Neural progenitor cell (in vitro differentiated cells): ENCODE measurements at regions not wholly inside any gene's neighbourhood (a gene's known extent, or its start where the extent isn't known, plus 50 kb on each side); places are given as distances from the start of the nearest gene placed in this dataset.

Source experiments
- DNase-seq: peaks from one replicate; pipeline ENCODE4 v3.0.0-alpha.2; 2016; ENCODE audit warnings: low spot score
- H2AFZ ChIP-seq: fragments of 200-600 bp; sonication (generic); replicated peaks from 2 replicates; pipeline ENCODE4 v1.6.1; 2016; ENCODE audit warnings: antibody characterized with exemption
- H3F3A ChIP-seq: fragments of 200-600 bp; sonication (generic); 2 replicates; pipeline ENCODE4 v1.6.1; 2016; ENCODE audit warnings: antibody characterized with exemption, low read depth
- H3K27ac ChIP-seq: fragments of 200-600 bp; sonication (generic); 2 replicates; pipeline ENCODE4 v1.5.1; 2016; ENCODE audit warnings: mild to moderate bottlenecking
- H3K27me3 ChIP-seq: fragments of 200-600 bp; sonication (generic); 2 replicates; pipeline ENCODE4 v1.6.1; 2016; ENCODE audit warnings: mild to moderate bottlenecking, moderate library complexity
- H3K36me3 ChIP-seq: fragments of 200-600 bp; sonication (generic); 2 replicates; pipeline ENCODE4 v1.5.1; 2016
- H3K4me1 ChIP-seq: fragments of 200-600 bp; sonication (generic); 2 replicates; pipeline ENCODE4 v1.6.1; 2016; ENCODE audit warnings: mixed run types
- H3K4me2 ChIP-seq: fragments of 200-600 bp; sonication (generic); 2 replicates; pipeline ENCODE4 v1.6.1; 2016
- H3K4me3 ChIP-seq: fragments of 200-600 bp; sonication (generic); 2 replicates; pipeline ENCODE4 v1.5.1; 2016
- H3K79me2 ChIP-seq: fragments of 200-600 bp; sonication (generic); 2 replicates; pipeline ENCODE4 v1.6.1; 2016; ENCODE audit warnings: low read depth
- H3K9ac ChIP-seq: fragments of 200-600 bp; sonication (generic); 2 replicates; pipeline ENCODE4 v1.6.1; 2016
- H3K9me3 ChIP-seq: fragments of 200-600 bp; sonication (generic); 2 replicates; pipeline ENCODE4 v1.5.1; 2016; ENCODE audit warnings: low read depth
- H4K20me1 ChIP-seq: fragments of 200-600 bp; sonication (generic); 2 replicates; pipeline ENCODE4 v1.6.1; 2016; ENCODE audit warnings: low read depth
- H3K27ac Mint-ChIP-seq: 3 replicates; pipeline ENCODE4 v1.8.0; 2021; ENCODE audit warnings: mixed read lengths
- H3K27me3 Mint-ChIP-seq: 2 replicates; pipeline ENCODE4 v1.8.0; 2022; ENCODE audit warnings: low read depth, mild to moderate bottlenecking, inconsistent platforms, moderate library complexity, mixed read lengths; ENCODE audit not compliant: insufficient read depth
- H3K36me3 Mint-ChIP-seq: 3 replicates; pipeline ENCODE4 v1.8.0; 2021; ENCODE audit warnings: mixed read lengths
- H3K4me1 Mint-ChIP-seq: 3 replicates; pipeline ENCODE4 v1.8.0; 2021; ENCODE audit warnings: mixed read lengths
- H3K4me3 Mint-ChIP-seq: 3 replicates; pipeline ENCODE4 v1.8.0; 2021; ENCODE audit warnings: mild to moderate bottlenecking, moderate library complexity, mixed read lengths
- H3K9me3 Mint-ChIP-seq: 3 replicates; pipeline ENCODE4 v1.8.0; 2020; ENCODE audit warnings: mixed read lengths
- CTCF ChIP-seq: fragments of 200-600 bp; sonication (generic); IDR thresholded peaks from 2 replicates; pipeline ENCODE4 v1.5.1; 2017; ENCODE audit warnings: antibody characterized with exemption, mild to moderate bottlenecking
- EZH2 ChIP-seq: fragments of 200-600 bp; sonication (generic); IDR thresholded peaks from 2 replicates; pipeline ENCODE4 v1.6.1; 2017; ENCODE audit warnings: antibody characterized with exemption, mild to moderate bottlenecking, moderate library complexity
- EZH2phosphoT487 ChIP-seq: fragments of 200-600 bp; sonication (generic); IDR thresholded peaks from 2 replicates; pipeline ENCODE4 v1.6.1; 2017; ENCODE audit warnings: antibody characterized with exemption

GRCh38 chr12:20183563-20183962, 184.8 kb upstream of the PDE3A start:
- H3K4me3 Mint-ChIP-seq, result no peak overlapping the region
- no peaks in the 10 kb centered on the region for H3K9me3 Mint-ChIP-seq
- H3K27me3 Mint-ChIP-seq, result no peaks in the 10 kb centered on the region
- H4K20me1 ChIP-seq, result no peaks in the 10 kb centered on the region
- no peak overlapping the region for H3K4me3 ChIP-seq
- no peak overlapping the region for H3K9ac ChIP-seq
- no peak overlapping the region for H2AFZ ChIP-seq
- H3K27ac Mint-ChIP-seq, result no peak overlapping the region
- peaks cover 4% of the 10 kb centered on the region for H3K4me1 Mint-ChIP-seq
- no peaks in the 10 kb centered on the region for H3K9me3 ChIP-seq
- H3K36me3 Mint-ChIP-seq, result no peaks in the 10 kb centered on the region
- peaks cover 4% of the 10 kb centered on the region for H3F3A ChIP-seq
- no peak for DNase-seq
- no peak overlapping the region for H3K27ac ChIP-seq
- H3K27me3 ChIP-seq, result no peaks in the 10 kb centered on the region
- H3K36me3 ChIP-seq, result no peaks in the 10 kb centered on the region
- H3K4me2 ChIP-seq, result no peak overlapping the region
- H3K79me2 ChIP-seq, result no peaks in the 10 kb centered on the region
- TF ChIP-seq CTCF, result no peak
- TF ChIP-seq EZH2phosphoT487, result no peak
- peaks cover 5% of the 10 kb centered on the region for H3K4me1 ChIP-seq

- Mint-ChIP-seq H3K27ac (no peak overlapping the region), H3K4me1 (peaks cover 13% of the 10 kb centered on the region), H3K27me3 (no peaks in the 10 kb centered on the region), H3K9me3 (no peaks in the 10 kb centered on the region), H3K36me3 (no peaks in the 10 kb centered on the region), H3K4me3 (no peak overlapping the region)
- Histone ChIP-seq H3K4me2 (no peak overlapping the region), H3K36me3 (no peaks in the 10 kb centered on the region), H3K27ac (no peak overlapping the region), H3K9ac (no peak overlapping the region), H3F3A (peaks cover 13% of the 10 kb centered on the region), H3K4me1 (peaks cover 14% of the 10 kb centered on the region), H3K9me3 (no peaks in the 10 kb centered on the region), H3K27me3 (no peaks in the 10 kb centered on the region), H3K79me2 (no peaks in the 10 kb centered on the region), H4K20me1 (no peaks in the 10 kb centered on the region), H3K4me3 (no peak overlapping the region), H2AFZ (no peak overlapping the region)
- TF ChIP-seq EZH2phosphoT487 (no peak), CTCF (no peak), EZH2 (no peak)
- no peak for DNase-seq
Observed at GRCh38 chr12:20184514-20184913, 183.8 kb upstream of the PDE3A start.

- Histone ChIP-seq H3K9ac (no peak overlapping the region), H3K27me3 (no peaks in the 10 kb centered on the region), H3K4me2 (no peak overlapping the region), H3K79me2 (no peaks in the 10 kb centered on the region), H3K4me1 (peaks cover 21% of the 10 kb centered on the region), H3F3A (peaks cover 15% of the 10 kb centered on the region), H2AFZ (no peak overlapping the region), H3K4me3 (no peak overlapping the region), H4K20me1 (no peaks in the 10 kb centered on the region), H3K36me3 (no peaks in the 10 kb centered on the region), H3K9me3 (no peaks in the 10 kb centered on the region), H3K27ac (no peak overlapping the region)
- no peak overlapping the region for H3K4me3 Mint-ChIP-seq
- H3K9me3 Mint-ChIP-seq, result no peaks in the 10 kb centered on the region
- H3K27me3 Mint-ChIP-seq, result no peaks in the 10 kb centered on the region
- H3K27ac Mint-ChIP-seq, result no peak overlapping the region
- DNase-seq, result no peak
- peaks cover 16% of the 10 kb centered on the region for H3K4me1 Mint-ChIP-seq
- no peak for TF ChIP-seq CTCF
- TF ChIP-seq EZH2, result no peak
- TF ChIP-seq EZH2phosphoT487, result no peak
- no peaks in the 10 kb centered on the region for H3K36me3 Mint-ChIP-seq
Observed at GRCh38 chr12:20187456-20187855, 180.9 kb upstream of the PDE3A start.
